GM12878 (cell line): ENCODE measurements at regions not wholly inside any gene's neighbourhood (a gene's known extent, or its start where the extent isn't known, plus 50 kb on each side); places are given as distances from the start of the nearest gene placed in this dataset.

Experiments used
- BRCA1 ChIP-seq: IDR thresholded peaks from 2 replicates; pipeline ENCODE4 v1.6.1; 2011; ENCODE audit warnings: low read depth, low read length, improper control_type of control experiment
- CREB1 ChIP-seq: IDR thresholded peaks from 2 replicates; pipeline ENCODE4 v1.6.1; 2012; ENCODE audit warnings: low read depth, mild to moderate bottlenecking, inconsistent platforms
- CREM ChIP-seq: IDR thresholded peaks from 2 replicates; pipeline ENCODE4 v1.6.1; 2014; ENCODE audit warnings: antibody characterized with exemption, low read depth
- CTCF ChIP-seq, 3 experiments: IDR thresholded peaks in 2 of 3; conservative IDR thresholded peaks in 1 of 3; 2 replicates each; pipeline ENCODE4 v1.5.1; 2011; ENCODE audit warnings: low read depth in 3 of 3, low read length in 3 of 3, mild to moderate bottlenecking in 3 of 3, control low read depth in 2 of 3, moderate library complexity in 2 of 3, inconsistent platforms in 1 of 3, mixed read lengths in 1 of 3; ENCODE audit not compliant: control insufficient read depth in 2 of 3, insufficient read depth in 1 of 3; ENCODE audit errors: extremely low read depth in 1 of 3
- E2F4 ChIP-seq: IDR thresholded peaks from 2 replicates; pipeline ENCODE4 v1.6.1; 2012; ENCODE audit warnings: low read depth, low read length, improper control_type of control experiment
- EZH2 ChIP-seq: IDR thresholded peaks from 2 replicates; pipeline ENCODE4 v1.6.1; 2012; ENCODE audit warnings: low read depth, mild to moderate bottlenecking, control low read depth, inconsistent platforms, low read length, borderline replicate concordance; ENCODE audit not compliant: control insufficient read depth
- NRF1 ChIP-seq: conservative IDR thresholded peaks from 2 replicates; pipeline ENCODE4 v1.6.1; 2011; ENCODE audit warnings: mild to moderate bottlenecking, low read depth, low read length, improper control_type of control experiment
- POLR2A ChIP-seq: IDR thresholded peaks from 2 replicates; pipeline ENCODE4 v1.6.1; 2011; ENCODE audit warnings: low read depth, mild to moderate bottlenecking, low read length
- USF2 ChIP-seq: IDR thresholded peaks from 2 replicates; pipeline ENCODE4 v1.6.1; 2011; ENCODE audit warnings: low read depth, low read length, improper control_type of control experiment, borderline replicate concordance

DNA sequence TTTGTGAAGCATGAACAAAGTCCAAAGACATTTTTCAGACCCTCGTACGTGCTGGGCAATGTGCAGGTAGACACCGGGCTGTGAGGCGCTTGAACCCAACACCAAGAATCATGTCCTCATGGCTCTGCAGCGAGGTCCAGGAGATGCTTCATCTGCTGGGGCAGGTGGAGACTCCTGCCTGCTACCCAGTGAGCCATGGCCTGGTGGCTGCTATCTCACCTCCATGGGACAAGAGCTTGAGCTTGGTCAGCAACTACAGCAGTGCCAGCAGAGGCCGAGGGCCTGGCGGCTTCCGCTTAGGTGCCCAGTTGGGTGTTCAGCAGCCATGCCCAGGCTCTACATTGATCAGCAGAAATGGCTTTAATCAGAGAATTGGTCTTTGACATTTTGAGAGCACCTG lies 281.0 kb upstream of the HS6ST1 start:
- TF ChIP-seq NRF1 (no peak), POLR2A (no peak), E2F4 (no peak), BRCA1 (no peak), CREB1 (no peak), USF2 (no peak), EZH2 (no peak), CREM (no peak), CTCF (IDR thresholded peaks at IDR 0.05 in 2 of 3, conservative IDR thresholded peaks at IDR 0.05 in 1 of 3; ENCODE audit: control insufficient read depth in 2 of 3, extremely low read depth in 1 of 3, insufficient read depth in 1 of 3, low read depth in 3 of 3, low read length in 3 of 3) (no peak)
